Muscle of back (tissue), 3 donors: ENCODE measurements at regions not wholly inside any gene's neighbourhood (a gene's known extent, or its start where the extent isn't known, plus 50 kb on each side); places are given as distances from the start of the nearest gene placed in this dataset.
"Not testable (repeated sequence)": the region's sequence is repeated elsewhere in the genome, so short reads cannot be mapped to it uniquely, and the experiment has no call there.

Experiments used
- DNase-seq, 3 donors: peaks; one replicate each; pipeline versions ENCODE4 v3.0.0 to v3.0.0-alpha.2; 2013

GRCh38 chr11:37322333-37323194, 724.5 kb upstream of the RAG2 start:
- DNase-seq, result no peak

DNA sequence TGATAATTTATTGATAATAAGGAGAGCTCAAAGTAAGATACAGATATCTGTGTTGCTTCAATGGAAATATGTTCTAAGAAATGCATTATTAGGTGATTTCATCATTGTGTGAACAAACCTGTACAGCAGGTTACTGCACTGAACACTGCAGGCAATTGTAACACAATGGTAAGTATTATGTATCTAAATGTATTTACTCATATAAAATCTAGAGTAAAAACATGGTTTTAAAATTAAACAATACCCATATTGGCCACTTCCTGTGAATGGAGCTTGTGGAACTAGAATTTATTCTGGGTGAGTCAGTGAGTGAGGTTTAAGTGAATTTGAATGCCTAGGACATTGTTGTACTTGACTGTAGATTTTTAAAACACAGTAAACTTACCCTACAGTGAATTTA, 722.9 kb upstream of the RAG2 start:
- DNase-seq, result no peak

DNA sequence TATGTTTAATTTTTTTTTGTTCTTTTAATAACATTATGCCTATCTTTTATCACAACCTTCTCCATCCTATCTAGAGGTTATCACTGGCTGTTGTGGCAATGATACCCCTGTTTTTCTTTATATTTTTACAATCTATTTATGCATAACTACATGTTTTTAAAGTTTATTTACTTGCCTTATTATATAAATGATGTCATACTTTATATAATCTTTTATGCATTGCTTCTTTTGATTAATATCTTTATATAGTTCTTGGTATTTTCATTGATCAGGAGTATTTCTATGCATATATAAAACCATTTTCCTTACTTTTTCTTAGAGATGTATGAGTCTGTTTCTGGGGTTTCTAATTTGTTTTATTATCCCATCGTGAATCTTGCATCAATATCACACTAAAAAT, 719.8 kb upstream of the RAG2 start:
- no peak for DNase-seq

DNA sequence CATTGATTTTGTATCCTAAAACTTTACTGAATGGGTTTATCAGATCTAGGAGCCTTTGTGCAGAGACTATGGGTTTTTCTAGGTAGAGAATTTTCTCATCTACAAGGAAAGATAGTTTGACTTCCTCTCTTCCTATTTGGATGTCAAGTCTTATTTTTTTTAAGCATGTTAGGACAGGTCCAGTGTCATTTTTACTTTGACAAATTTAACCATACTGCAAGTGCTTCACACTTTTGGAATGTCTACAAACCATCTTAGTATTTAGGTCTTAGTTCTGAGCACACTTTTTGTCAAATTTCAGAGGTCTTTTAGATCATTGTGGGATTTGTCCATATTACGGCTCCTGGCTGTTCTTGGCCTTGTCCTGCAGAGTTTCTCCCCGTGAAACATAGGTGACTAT, 715.2 kb upstream of the RAG2 start:
- DNase-seq, result no peak

DNA sequence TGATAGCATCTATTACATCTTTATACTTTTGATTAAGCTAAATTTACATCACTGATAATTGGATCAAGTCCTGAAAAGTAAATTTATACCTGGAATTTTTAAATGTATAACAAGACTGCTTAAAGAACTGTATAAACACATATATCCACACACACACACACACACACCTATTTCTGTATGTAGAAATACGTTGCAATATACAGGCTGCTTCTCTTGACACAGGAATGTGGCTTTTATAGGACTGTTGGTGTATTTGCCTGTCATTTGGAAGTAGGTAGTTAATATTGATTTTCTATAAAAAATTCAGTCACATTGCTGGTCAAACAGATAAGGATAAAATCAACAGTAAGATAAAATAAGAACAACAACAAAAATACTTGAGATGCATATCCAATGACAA, 708.5 kb upstream of the RAG2 start:
- no peak for DNase-seq

- DNase-seq, result not testable (repeated sequence)
Observed at GRCh38 chr11:37301405-37301804, 703.4 kb upstream of the RAG2 start.

DNA sequence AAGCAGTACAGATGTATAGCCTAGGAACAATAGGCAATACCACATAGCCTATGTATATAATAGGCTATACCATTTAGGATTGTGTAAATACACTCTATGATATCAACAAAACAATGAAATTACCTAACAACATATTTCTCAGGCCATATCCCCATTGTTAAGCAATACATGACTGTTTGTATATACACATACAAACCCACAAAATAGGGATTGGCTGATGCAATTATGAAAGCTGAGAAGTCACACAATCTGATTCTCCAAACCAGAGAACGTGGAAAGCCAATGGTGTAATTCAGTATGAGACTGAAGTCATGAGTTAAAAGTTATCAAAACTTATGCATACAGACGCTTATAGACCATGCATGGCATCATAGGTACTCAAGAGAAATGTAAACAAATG, 700.1 kb upstream of the RAG2 start:
- DNase-seq, result no peak

DNA sequence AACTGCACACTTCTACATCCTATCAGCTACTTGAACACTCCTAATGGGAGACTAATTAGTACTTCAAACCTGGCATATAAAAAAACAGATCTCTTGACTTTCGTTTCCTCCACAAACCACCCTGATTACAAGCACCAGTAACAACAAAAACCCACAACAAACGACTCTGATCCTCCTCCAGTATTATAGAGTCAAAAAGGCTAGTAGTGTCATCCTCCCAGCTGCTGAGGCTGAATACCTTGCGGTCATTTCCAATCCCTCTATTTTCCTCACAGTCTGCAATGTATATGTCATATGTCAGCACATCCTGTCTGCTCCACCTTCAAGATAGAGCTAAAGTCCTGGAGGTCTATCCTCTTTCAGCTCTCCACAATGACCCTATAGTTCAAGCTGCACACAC, 688.9 kb upstream of the RAG2 start:
- DNase-seq, result no peak

- no peak for DNase-seq
Observed at GRCh38 chr11:37282367-37282766, 684.3 kb upstream of the RAG2 start.

GRCh38 chr11:37280200-37280599, 682.2 kb upstream of the RAG2 start:
- DNase-seq, result peak in 1 of 3 donors; percentile 4

- DNase-seq, result no peak
Observed at GRCh38 chr11:37277896-37278465, 679.9 kb upstream of the RAG2 start.

- DNase-seq, result peak in 1 of 3 donors; percentile 19
Observed at GRCh38 chr11:37264783-37265182, 666.7 kb upstream of the RAG2 start.

- no peak for DNase-seq
Observed at GRCh38 chr11:37264060-37264459, 666.0 kb upstream of the RAG2 start.

DNA sequence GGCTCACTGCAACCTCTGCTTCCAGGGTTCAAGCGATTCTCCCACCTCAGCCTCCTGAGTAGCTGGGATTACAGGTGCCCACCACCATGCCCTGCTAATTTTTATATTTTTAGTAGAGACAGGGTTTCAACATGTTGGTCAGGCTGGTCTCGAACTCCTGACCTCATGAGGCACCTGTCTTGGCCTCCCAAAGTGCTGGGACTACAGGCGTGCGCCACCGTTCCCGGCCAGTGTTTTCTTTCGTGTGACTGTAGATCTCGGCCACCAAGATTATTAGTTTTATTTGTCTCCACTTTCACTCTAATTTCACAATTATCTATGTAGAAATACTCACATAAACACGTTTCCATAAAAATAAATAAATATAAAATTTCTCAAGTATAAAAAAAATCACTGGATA, 665.4 kb upstream of the RAG2 start:
- not testable (repeated sequence) for DNase-seq

GRCh38 chr11:37259734-37260133, 661.7 kb upstream of the RAG2 start:
- DNase-seq, result no peak

GRCh38 chr11:37248145-37248544, 650.1 kb upstream of the RAG2 start:
- DNase-seq, result no peak

DNA sequence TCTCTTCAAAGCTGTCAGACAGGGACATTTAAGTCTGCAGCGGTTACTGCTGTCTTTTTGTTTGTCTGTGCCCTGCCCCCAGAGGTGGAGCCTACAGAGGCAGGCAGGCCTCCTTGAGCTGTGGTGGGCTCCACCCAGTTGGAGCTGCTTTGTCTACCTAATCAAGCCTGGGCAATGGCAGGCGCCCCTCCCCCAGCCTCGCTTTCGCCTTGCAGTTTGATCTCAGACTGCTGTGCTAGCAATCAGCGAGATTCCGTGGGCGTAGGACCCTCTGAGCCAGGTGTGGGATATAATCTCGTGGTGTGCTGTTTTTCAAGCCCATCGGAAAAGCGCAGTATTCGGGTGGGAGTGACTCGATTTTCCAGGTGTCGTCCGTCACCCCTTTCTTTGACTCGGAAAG, 648.1 kb upstream of the RAG2 start:
- DNase-seq, result not testable (repeated sequence)

GRCh38 chr11:37230865-37231264, 632.8 kb upstream of the RAG2 start:
- no peak for DNase-seq

GRCh38 chr11:37223962-37224361, 625.9 kb upstream of the RAG2 start:
- DNase-seq, result no peak

DNA sequence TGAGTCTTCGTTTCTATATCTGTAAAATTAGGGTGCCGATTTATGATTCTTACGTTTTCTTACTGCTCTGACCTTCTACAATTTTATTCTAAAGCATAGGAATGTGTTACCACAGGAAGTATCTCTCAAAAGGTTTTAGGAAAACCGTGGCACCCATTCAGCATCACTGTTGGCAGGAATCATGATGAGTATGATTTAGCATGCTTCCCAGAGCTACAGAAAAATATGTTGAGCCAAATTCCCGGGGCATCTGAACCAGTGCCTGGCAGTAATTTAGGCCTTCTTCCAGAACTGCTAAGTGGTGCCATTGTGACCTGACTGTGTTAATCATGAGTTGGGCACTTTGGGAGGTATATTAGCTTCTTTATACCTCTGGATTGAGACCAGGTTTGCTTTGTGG, 605.0 kb upstream of the RAG2 start:
- DNase-seq, result no peak

- DNase-seq, result no peak
Observed at GRCh38 chr11:37199082-37199481, 601.0 kb upstream of the RAG2 start.

DNA sequence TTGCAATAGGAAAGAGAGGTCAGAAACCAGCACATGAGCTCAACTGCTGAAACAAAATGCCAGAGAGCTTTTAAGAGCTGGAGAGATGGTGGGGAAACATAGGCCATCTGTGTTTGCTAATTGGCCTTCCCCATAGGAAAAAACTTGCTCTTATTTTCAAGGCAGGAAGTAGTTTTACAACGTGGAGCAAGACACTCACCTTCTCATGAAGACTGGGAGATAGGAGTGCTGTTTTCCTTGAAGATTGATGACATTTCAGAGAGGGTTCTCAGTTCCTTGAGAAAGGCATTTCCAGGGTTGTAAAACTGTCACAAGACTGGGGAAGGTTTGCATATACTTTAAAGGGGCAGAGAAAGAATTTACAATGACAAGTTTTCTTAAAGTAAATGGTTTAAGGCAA, 586.3 kb upstream of the RAG2 start:
- DNase-seq, result no peak

GRCh38 chr11:37182031-37182430, 584.0 kb upstream of the RAG2 start:
- DNase-seq, result no peak

DNA sequence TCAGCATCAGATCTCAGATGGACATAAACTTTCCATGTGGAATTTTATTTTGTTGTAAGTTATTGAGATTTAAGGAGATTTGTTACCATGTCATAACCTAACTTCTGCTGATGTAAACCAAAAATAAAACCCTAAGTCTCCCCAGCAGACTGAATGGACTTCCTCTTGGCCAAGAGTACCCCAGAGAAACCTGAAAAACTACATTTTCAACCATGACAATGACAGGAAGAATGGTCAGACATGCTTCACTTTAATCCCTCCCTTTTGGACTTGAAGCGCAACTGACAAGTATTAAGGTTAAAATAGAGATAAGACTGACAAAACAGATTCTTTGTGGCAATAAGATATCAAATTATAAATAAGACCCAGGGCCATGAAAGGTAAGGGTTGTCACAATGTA, 579.7 kb upstream of the RAG2 start:
- no peak for DNase-seq
